HL-60 (cell line): ENCODE measurements at regions not wholly inside any gene's neighbourhood (a gene's known extent, or its start where the extent isn't known, plus 50 kb on each side); places are given as distances from the start of the nearest gene placed in this dataset.

Source experiments
- GABPA ChIP-seq: IDR thresholded peaks from 2 replicates; pipeline ENCODE4 v1.6.1; 2012; ENCODE audit warnings: low read depth
- POLR2AphosphoS5 ChIP-seq: IDR thresholded peaks from 2 replicates; pipeline ENCODE4 v1.6.1; 2012; ENCODE audit warnings: low read depth
- SPI1 ChIP-seq: IDR thresholded peaks from 2 replicates; pipeline ENCODE4 v1.6.1; 2012; ENCODE audit warnings: low read depth, mild to moderate bottlenecking, borderline replicate concordance
- TF ChIP-seq, protein P1 (sequence below): IDR thresholded peaks from one replicate; pipeline ENCODE4 v1.5.1; 2011; ENCODE audit warnings: low read length, control low read depth, inconsistent platforms; ENCODE audit not compliant: insufficient read depth
- TF ChIP-seq, protein P2 (sequence below): IDR thresholded peaks from 2 replicates; pipeline ENCODE4 v1.6.1; 2012; ENCODE audit warnings: low read depth; ENCODE audit not compliant: insufficient replicate concordance

DNA sequence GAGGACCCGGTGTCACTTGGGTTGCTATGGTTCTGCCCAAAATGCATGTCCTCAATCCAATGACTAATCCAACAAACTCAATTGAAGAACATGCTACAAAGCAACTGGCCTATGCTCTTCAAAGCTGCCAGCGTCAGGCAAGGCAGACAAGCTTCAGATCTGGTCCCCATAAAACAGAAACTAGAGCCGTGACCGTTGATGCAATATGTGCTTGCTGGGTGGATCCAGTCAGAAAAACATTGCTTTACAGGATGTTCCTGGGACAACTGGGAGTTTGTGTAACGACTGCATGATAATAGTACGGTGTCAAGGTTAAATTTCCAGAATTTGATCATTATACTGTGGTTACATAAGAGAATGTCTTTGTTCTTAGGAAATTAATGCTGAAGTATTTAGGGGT, 120.7 kb upstream of the CTBP2 start:
- TF ChIP-seq, protein P1, sequence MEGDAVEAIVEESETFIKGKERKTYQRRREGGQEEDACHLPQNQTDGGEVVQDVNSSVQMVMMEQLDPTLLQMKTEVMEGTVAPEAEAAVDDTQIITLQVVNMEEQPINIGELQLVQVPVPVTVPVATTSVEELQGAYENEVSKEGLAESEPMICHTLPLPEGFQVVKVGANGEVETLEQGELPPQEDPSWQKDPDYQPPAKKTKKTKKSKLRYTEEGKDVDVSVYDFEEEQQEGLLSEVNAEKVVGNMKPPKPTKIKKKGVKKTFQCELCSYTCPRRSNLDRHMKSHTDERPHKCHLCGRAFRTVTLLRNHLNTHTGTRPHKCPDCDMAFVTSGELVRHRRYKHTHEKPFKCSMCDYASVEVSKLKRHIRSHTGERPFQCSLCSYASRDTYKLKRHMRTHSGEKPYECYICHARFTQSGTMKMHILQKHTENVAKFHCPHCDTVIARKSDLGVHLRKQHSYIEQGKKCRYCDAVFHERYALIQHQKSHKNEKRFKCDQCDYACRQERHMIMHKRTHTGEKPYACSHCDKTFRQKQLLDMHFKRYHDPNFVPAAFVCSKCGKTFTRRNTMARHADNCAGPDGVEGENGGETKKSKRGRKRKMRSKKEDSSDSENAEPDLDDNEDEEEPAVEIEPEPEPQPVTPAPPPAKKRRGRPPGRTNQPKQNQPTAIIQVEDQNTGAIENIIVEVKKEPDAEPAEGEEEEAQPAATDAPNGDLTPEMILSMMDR = no peak
- TF ChIP-seq, protein P2, sequence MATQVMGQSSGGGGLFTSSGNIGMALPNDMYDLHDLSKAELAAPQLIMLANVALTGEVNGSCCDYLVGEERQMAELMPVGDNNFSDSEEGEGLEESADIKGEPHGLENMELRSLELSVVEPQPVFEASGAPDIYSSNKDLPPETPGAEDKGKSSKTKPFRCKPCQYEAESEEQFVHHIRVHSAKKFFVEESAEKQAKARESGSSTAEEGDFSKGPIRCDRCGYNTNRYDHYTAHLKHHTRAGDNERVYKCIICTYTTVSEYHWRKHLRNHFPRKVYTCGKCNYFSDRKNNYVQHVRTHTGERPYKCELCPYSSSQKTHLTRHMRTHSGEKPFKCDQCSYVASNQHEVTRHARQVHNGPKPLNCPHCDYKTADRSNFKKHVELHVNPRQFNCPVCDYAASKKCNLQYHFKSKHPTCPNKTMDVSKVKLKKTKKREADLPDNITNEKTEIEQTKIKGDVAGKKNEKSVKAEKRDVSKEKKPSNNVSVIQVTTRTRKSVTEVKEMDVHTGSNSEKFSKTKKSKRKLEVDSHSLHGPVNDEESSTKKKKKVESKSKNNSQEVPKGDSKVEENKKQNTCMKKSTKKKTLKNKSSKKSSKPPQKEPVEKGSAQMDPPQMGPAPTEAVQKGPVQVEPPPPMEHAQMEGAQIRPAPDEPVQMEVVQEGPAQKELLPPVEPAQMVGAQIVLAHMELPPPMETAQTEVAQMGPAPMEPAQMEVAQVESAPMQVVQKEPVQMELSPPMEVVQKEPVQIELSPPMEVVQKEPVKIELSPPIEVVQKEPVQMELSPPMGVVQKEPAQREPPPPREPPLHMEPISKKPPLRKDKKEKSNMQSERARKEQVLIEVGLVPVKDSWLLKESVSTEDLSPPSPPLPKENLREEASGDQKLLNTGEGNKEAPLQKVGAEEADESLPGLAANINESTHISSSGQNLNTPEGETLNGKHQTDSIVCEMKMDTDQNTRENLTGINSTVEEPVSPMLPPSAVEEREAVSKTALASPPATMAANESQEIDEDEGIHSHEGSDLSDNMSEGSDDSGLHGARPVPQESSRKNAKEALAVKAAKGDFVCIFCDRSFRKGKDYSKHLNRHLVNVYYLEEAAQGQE = no peak
- no peak for TF ChIP-seq POLR2AphosphoS5
- TF ChIP-seq GABPA = no peak
- no peak for TF ChIP-seq SPI1
